IPS DF 6.9 (cell line): ENCODE measurements at regions not wholly inside any gene's neighbourhood (a gene's known extent, or its start where the extent isn't known, plus 50 kb on each side); places are given as distances from the start of the nearest gene placed in this dataset.

ENCODE experiments used
- DNase-seq: peaks from one replicate; pipeline ENCODE4 v3.0.0-alpha.2; 2013; ENCODE audit warnings: low read depth, low spot score
- H3K27ac ChIP-seq: one replicate; pipeline ENCODE4 v1.5.1; 2013; ENCODE audit warnings: low read length, control low read depth
- H3K27me3 ChIP-seq: 2 replicates; pipeline ENCODE4 v1.6.1; 2013; ENCODE audit warnings: mild to moderate bottlenecking, low read length; ENCODE audit not compliant: control insufficient read depth, insufficient read depth
- H3K36me3 ChIP-seq: 2 replicates; pipeline ENCODE4 v1.6.1; 2013; ENCODE audit warnings: low read length; ENCODE audit not compliant: control insufficient read depth, insufficient read depth
- H3K4me1 ChIP-seq: 2 replicates; pipeline ENCODE4 v1.6.1; 2013; ENCODE audit warnings: low read length; ENCODE audit not compliant: control insufficient read depth, insufficient read depth
- H3K4me3 ChIP-seq: 2 replicates; pipeline ENCODE4 v1.5.1; 2013; ENCODE audit warnings: mild to moderate bottlenecking, low read length
- H3K9me3 ChIP-seq: 2 replicates; pipeline ENCODE4 v1.6.1; 2013; ENCODE audit warnings: low read length, inconsistent platforms; ENCODE audit not compliant: control insufficient read depth, insufficient read depth
- WGBS: extraction: QIAGEN DNeasy Blood & Tissue Kit; methylation state at CpG from one replicate; pipeline ENCODE4 v1.1.7; 2013; ENCODE audit warnings: mixed read lengths, missing lambda C conversion rate; ENCODE audit not compliant: insufficient read length, insufficient coverage; 5-methylcytosine and 5-hydroxymethylcytosine counted together

- no peaks in the 10 kb centered on the region for H3K36me3 ChIP-seq
- no peak overlapping the region for H3K27ac ChIP-seq
- H3K27me3 ChIP-seq: no peaks in the 10 kb centered on the region
- H3K9me3 ChIP-seq: no peaks in the 10 kb centered on the region
- peak; percentile 7 for DNase-seq
- no peaks in the 10 kb centered on the region for H3K4me1 ChIP-seq
- H3K4me3 ChIP-seq: no peak overlapping the region
- WGBS: no CpG with 5 or more reads among the region's 4 CpGs
Observed at GRCh38 chr6:113488812-113489685, 368.1 kb upstream of the MARCKS start.

GRCh38 chr6:113489952-113490746 lies 367.0 kb upstream of the MARCKS start:
- H3K27me3 ChIP-seq: no peaks in the 10 kb centered on the region
- H3K4me1 ChIP-seq: no peaks in the 10 kb centered on the region
- no CpG with 5 or more reads among the region's 1 CpG for WGBS
- no peaks in the 10 kb centered on the region for H3K9me3 ChIP-seq
- no peak overlapping the region for H3K27ac ChIP-seq
- no peak for DNase-seq
- H3K4me3 ChIP-seq: no peak overlapping the region
- no peaks in the 10 kb centered on the region for H3K36me3 ChIP-seq

- Histone ChIP-seq H3K4me1 (no peaks in the 10 kb centered on the region), H3K27ac (no peak overlapping the region), H3K9me3 (no peaks in the 10 kb centered on the region), H3K36me3 (no peaks in the 10 kb centered on the region), H3K4me3 (no peak overlapping the region), H3K27me3 (no peaks in the 10 kb centered on the region)
- no peak for DNase-seq
- no CpG with 5 or more reads among the region's 3 CpGs for WGBS
Observed at GRCh38 chr6:113491376-113491775, 365.8 kb upstream of the MARCKS start.

- no CpG with 5 or more reads among the region's 2 CpGs for WGBS
- Histone ChIP-seq H3K4me3 (no peak overlapping the region), H3K27ac (no peak overlapping the region), H3K36me3 (no peaks in the 10 kb centered on the region), H3K4me1 (no peaks in the 10 kb centered on the region), H3K27me3 (no peaks in the 10 kb centered on the region), H3K9me3 (no peaks in the 10 kb centered on the region)
- no peak for DNase-seq
Observed at GRCh38 chr6:113493991-113494390, 363.2 kb upstream of the MARCKS start.

GRCh38 chr6:113495521-113495920 lies 361.6 kb upstream of the MARCKS start:
- H3K27me3 ChIP-seq: no peaks in the 10 kb centered on the region; the same call in 1 of the 2 replicates
- H3K27ac ChIP-seq: no peak overlapping the region
- no peak for DNase-seq
- no peak overlapping the region for H3K4me3 ChIP-seq
- no peaks in the 10 kb centered on the region for H3K4me1 ChIP-seq
- no peaks in the 10 kb centered on the region for H3K9me3 ChIP-seq
- no peaks in the 10 kb centered on the region for H3K36me3 ChIP-seq
- no CpG with 5 or more reads among the region's 1 CpG for WGBS

GRCh38 chr6:113496166-113496565 lies 361.0 kb upstream of the MARCKS start:
- DNase-seq: no peak
- no peak overlapping the region for H3K4me3 ChIP-seq
- H3K9me3 ChIP-seq: no peaks in the 10 kb centered on the region
- no peaks in the 10 kb centered on the region for H3K4me1 ChIP-seq
- H3K27me3 ChIP-seq: no peaks in the 10 kb centered on the region; the same call in 1 of the 2 replicates
- H3K36me3 ChIP-seq: no peaks in the 10 kb centered on the region
- H3K27ac ChIP-seq: no peak overlapping the region
- no CpG with 5 or more reads among the region's 4 CpGs for WGBS

GRCh38 chr6:113500221-113500620 lies 356.9 kb upstream of the MARCKS start:
- Histone ChIP-seq H3K36me3 (no peaks in the 10 kb centered on the region), H3K27ac (no peak overlapping the region), H3K27me3 (no peaks in the 10 kb centered on the region; the same call in 1 of the 2 replicates), H3K9me3 (no peaks in the 10 kb centered on the region), H3K4me1 (no peaks in the 10 kb centered on the region), H3K4me3 (no peak overlapping the region)
- no CpG with 5 or more reads among the region's 1 CpG for WGBS
- DNase-seq: no peak

GRCh38 chr6:113505084-113505699 lies 352.0 kb upstream of the MARCKS start:
- no peak for DNase-seq
- Histone ChIP-seq H3K4me3 (no peak overlapping the region), H3K9me3 (no peaks in the 10 kb centered on the region), H3K27ac (no peak overlapping the region), H3K36me3 (no peaks in the 10 kb centered on the region), H3K4me1 (no peaks in the 10 kb centered on the region; the same call in 1 of the 2 replicates), H3K27me3 (no peaks in the 10 kb centered on the region; the same call in 1 of the 2 replicates)
- WGBS: no CpG with 5 or more reads among the region's 2 CpGs

- no peaks in the 10 kb centered on the region; the same call in 1 of the 2 replicates for H3K4me1 ChIP-seq
- no peak overlapping the region for H3K4me3 ChIP-seq
- H3K36me3 ChIP-seq: no peaks in the 10 kb centered on the region
- no peak for DNase-seq
- no CpG with 5 or more reads among the region's 3 CpGs for WGBS
- H3K9me3 ChIP-seq: no peaks in the 10 kb centered on the region
- H3K27me3 ChIP-seq: no peaks in the 10 kb centered on the region
- H3K27ac ChIP-seq: no peak overlapping the region
Observed at GRCh38 chr6:113508249-113508648, 348.9 kb upstream of the MARCKS start.

- no CpG with 5 or more reads among the region's 2 CpGs for WGBS
- Histone ChIP-seq H3K27ac (no peak overlapping the region), H3K9me3 (no peaks in the 10 kb centered on the region), H3K4me1 (no peaks in the 10 kb centered on the region; the same call in 1 of the 2 replicates), H3K36me3 (no peaks in the 10 kb centered on the region), H3K4me3 (no peak overlapping the region), H3K27me3 (no peaks in the 10 kb centered on the region)
- no peak for DNase-seq
Observed at GRCh38 chr6:113511100-113511499, 346.0 kb upstream of the MARCKS start.
